Small intestine (tissue), 7 donors: ENCODE measurements at regions not wholly inside any gene's neighbourhood (a gene's known extent, or its start where the extent isn't known, plus 50 kb on each side); places are given as distances from the start of the nearest gene placed in this dataset.
A peak's percentile ranks its signal among the peaks of the same experiment; 100 is the strongest.

Experiments
- DNase-seq, 2 donors: peaks; one replicate each; pipeline versions ENCODE4 v3.0.0 to v3.0.0-alpha.2; 2013
- FAIRE-seq: peaks from 2 replicates; lab custom pipeline; 2012; peaks lifted over from hg19 to GRCh38; lab: Jason Lieb, UNC
- H3K27ac ChIP-seq, 3 donors: one replicate each; pipeline ENCODE4 v1.5.1; 2013; ENCODE audit warnings: low read length in 2 of 3, mild to moderate bottlenecking in 2 of 3, control low read depth in 1 of 3, inconsistent platforms in 1 of 3, low read depth in 1 of 3, moderate library complexity in 1 of 3
- H3K27me3 ChIP-seq, 3 donors: one replicate each; pipeline ENCODE4 v1.6.1; 2013; ENCODE audit warnings: low read length in 3 of 3, inconsistent platforms in 1 of 3; ENCODE audit not compliant: control insufficient read depth in 3 of 3, insufficient read depth in 3 of 3
- H3K36me3 ChIP-seq, 3 donors: one replicate each; pipeline ENCODE4 v1.6.1; 2013; ENCODE audit warnings: low read length in 3 of 3, inconsistent platforms in 1 of 3, low read depth in 1 of 3, mild to moderate bottlenecking in 1 of 3, moderate library complexity in 1 of 3; ENCODE audit not compliant: control insufficient read depth in 3 of 3, insufficient read depth in 2 of 3
- H3K4me1 ChIP-seq, 3 donors: one replicate each; pipeline ENCODE4 v1.6.1; 2013; ENCODE audit warnings: low read length in 2 of 3, inconsistent platforms in 1 of 3, low read depth in 1 of 3, mild to moderate bottlenecking in 1 of 3, moderate library complexity in 1 of 3; ENCODE audit not compliant: control insufficient read depth in 3 of 3, insufficient read depth in 2 of 3
- H3K4me3 ChIP-seq, 3 donors: one replicate each; pipeline ENCODE4 v1.5.1; 2013; ENCODE audit warnings: low read length in 3 of 3, control low read depth in 1 of 3, inconsistent platforms in 1 of 3, low read depth in 1 of 3, mild to moderate bottlenecking in 1 of 3, moderate library complexity in 1 of 3
- H3K9me3 ChIP-seq, 2 donors: one replicate each; pipeline ENCODE4 v1.6.1; 2013; ENCODE audit warnings: low read depth in 1 of 2, low read length in 1 of 2; ENCODE audit not compliant: control insufficient read depth in 2 of 2, insufficient read depth in 1 of 2
- whole genome bisulfite sequencing, 3 donors: extraction: QIAGEN DNeasy Blood & Tissue Kit; methylation state at CpG; one replicate each; pipeline ENCODE4 v1.1.7; 2013; 5-methylcytosine and 5-hydroxymethylcytosine counted together
- donor health status: healthy with polysubstance abuse.
- donor health status: control.
- donor health status: control.
- donor health status: Bipolar disorder and iron deficiency.
- donor health status: healthy.

GRCh38 chr15:95440712-95441111, 889.8 kb upstream of the NR2F2 start:
- Histone ChIP-seq H3K4me3 (no peak overlapping the region), H3K4me1 (no peaks in the 10 kb centered on the region), H3K27ac (no peak overlapping the region), H3K27me3 (no peaks in the 10 kb centered on the region), H3K36me3 (no peaks in the 10 kb centered on the region), H3K9me3 (peaks cover 0 to 3% of the 10 kb centered on the region in 2 donors)
- DNase-seq = no peak
- FAIRE-seq = no peak
- 48 to 60% (median 49%) methylated on average over 6 of the region's 6 CpGs for WGBS, 3 donors

DNA sequence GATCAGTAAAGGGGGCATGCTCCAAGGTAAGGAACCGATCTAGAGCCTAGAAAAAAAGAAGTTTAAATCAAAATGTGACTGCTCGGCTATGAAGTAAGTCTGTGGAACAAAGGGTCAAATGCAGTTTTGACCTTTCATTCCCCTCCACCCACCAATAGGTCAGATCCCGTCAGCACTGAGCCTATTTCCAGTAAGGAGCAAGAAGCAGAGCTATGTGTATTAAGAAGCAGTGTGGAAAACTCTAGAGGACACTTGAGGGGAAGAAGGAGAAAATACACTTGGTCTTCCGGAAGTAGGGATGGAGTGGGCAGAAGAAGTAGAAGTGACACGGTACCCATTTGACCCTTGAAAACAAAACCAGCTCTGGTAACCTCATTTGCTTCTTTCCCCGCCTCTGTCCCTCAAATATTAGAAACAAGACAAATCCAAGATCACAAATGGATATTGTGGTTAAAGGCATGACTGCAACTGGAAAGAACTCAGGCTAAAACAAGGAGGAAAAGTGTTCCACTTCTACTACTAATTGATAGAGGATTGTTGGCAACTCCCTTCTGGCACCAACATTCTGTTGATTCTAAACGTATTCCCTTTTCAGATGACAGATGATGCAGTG, 888.3 kb upstream of the NR2F2 start:
- 68 to 73% (median 70%) methylated on average over 7 of the region's 7 CpGs for WGBS, 3 donors
- Histone ChIP-seq H3K9me3 (peaks cover 0 to 3% of the 10 kb centered on the region in 2 donors), H3K4me1 (no peaks in the 10 kb centered on the region), H3K4me3 (no peak overlapping the region), H3K36me3 (no peaks in the 10 kb centered on the region), H3K27me3 (no peaks in the 10 kb centered on the region), H3K27ac (no peak overlapping the region)
- no peak for DNase-seq
- no peak for FAIRE-seq

- no peaks in the 10 kb centered on the region for H3K27me3 ChIP-seq
- no peaks in the 10 kb centered on the region for H3K4me1 ChIP-seq
- no peaks in the 10 kb centered on the region for H3K36me3 ChIP-seq
- H3K27ac ChIP-seq = no peak overlapping the region
- no peak for FAIRE-seq
- DNase-seq = no peak
- H3K9me3 ChIP-seq = peaks cover 0 to 3% of the 10 kb centered on the region in 2 donors
- H3K4me3 ChIP-seq = no peak overlapping the region
- 69 to 88% (median 79%) methylated on average over 4 of the region's 4 CpGs for WGBS, 3 donors
These were observed 885.6 kb upstream of the NR2F2 start for GRCh38 chr15:95444860-95445259.

DNA sequence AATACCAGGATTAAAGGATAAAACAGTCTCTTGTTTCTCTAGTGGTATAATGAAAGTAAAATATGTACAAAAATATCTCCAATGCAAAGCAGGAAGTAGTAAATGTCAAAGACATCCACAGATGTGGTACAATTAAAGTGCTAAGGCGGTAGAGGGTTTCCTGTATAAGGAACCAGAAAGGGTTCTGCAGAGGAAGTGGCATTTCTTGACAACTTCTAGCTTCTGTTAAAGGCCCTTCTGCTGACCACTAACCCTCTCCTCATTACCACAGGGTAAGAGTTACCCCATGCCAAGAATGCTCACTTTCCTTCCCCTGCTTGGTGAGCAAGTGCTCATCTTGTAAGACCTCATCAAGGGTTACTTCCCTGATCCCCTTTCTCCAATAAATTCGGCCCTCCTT, 883.6 kb upstream of the NR2F2 start:
- DNase-seq (peak in 1 of 2 donors; percentile 38), FAIRE-seq (no peak)
- H3K4me1 ChIP-seq = no peaks in the 10 kb centered on the region
- H3K4me3 ChIP-seq = no peak overlapping the region
- H3K9me3 ChIP-seq = peaks cover 0 to 3% of the 10 kb centered on the region in 2 donors
- WGBS, 3 donors = 41 to 61% (median 45%) methylated on average over 2 of the region's 2 CpGs
- no peaks in the 10 kb centered on the region for H3K36me3 ChIP-seq
- no peak overlapping the region for H3K27ac ChIP-seq
- H3K27me3 ChIP-seq = no peaks in the 10 kb centered on the region

DNA sequence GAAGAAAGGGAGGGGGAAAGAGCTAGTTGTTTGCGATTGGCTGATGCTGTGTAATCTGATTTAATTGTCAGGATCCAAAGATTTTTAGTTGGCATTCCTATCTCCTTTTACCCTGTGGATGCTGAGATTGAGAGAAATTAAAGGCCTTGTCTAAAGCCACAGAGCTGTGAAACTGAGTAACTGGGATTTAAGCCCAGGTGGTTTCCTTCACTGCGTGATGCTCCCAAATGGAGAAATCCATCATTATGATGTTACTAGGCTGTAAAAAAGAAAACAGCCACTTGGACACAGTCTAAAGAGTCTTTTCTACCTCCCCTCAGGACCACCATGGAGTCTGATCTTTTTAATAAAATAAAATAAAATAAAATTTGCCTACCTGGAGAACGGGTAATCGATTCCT, 883.0 kb upstream of the NR2F2 start:
- no peaks in the 10 kb centered on the region for H3K36me3 ChIP-seq
- 82 to 94% (median 87%) methylated on average over 4 of the region's 4 CpGs for WGBS, 3 donors
- FAIRE-seq (no peak), DNase-seq (no peak)
- no peak overlapping the region for H3K4me3 ChIP-seq
- H3K27me3 ChIP-seq = no peaks in the 10 kb centered on the region
- H3K4me1 ChIP-seq = no peaks in the 10 kb centered on the region
- no peak overlapping the region for H3K27ac ChIP-seq
- peaks cover 0 to 3% of the 10 kb centered on the region in 2 donors for H3K9me3 ChIP-seq

GRCh38 chr15:95448531-95449229, 881.8 kb upstream of the NR2F2 start:
- Histone ChIP-seq H3K27me3 (no peaks in the 10 kb centered on the region), H3K4me1 (no peaks in the 10 kb centered on the region), H3K27ac (no peak overlapping the region), H3K36me3 (no peaks in the 10 kb centered on the region), H3K4me3 (no peak overlapping the region), H3K9me3 (no peaks in the 10 kb centered on the region)
- WGBS, 3 donors = 86 to 88% (median 87%) methylated on average over 2 of the region's 2 CpGs
- DNase-seq = no peak
- FAIRE-seq = no peak

GRCh38 chr15:95449230-95449628, 881.3 kb upstream of the NR2F2 start:
- Histone ChIP-seq H3K27me3 (no peaks in the 10 kb centered on the region), H3K4me3 (no peak overlapping the region), H3K9me3 (no peaks in the 10 kb centered on the region), H3K27ac (no peak overlapping the region), H3K36me3 (no peaks in the 10 kb centered on the region), H3K4me1 (no peaks in the 10 kb centered on the region)
- WGBS, 3 donors = 67 to 93% (median 71%) methylated on average over 2 of the region's 2 CpGs
- no peak for DNase-seq
- no peak for FAIRE-seq

- no peaks in the 10 kb centered on the region for H3K27me3 ChIP-seq
- FAIRE-seq = no peak
- no peaks in the 10 kb centered on the region for H3K4me1 ChIP-seq
- DNase-seq = no peak
- no peak overlapping the region for H3K27ac ChIP-seq
- 25 to 53% (median 29%) methylated on average over 1 of the region's 1 CpG for WGBS, 3 donors
- H3K9me3 ChIP-seq = no peaks in the 10 kb centered on the region
- no peak overlapping the region for H3K4me3 ChIP-seq
- no peaks in the 10 kb centered on the region for H3K36me3 ChIP-seq
These were observed 880.1 kb upstream of the NR2F2 start for GRCh38 chr15:95450413-95450812.
